GM10266 (cell line): ENCODE measurements at regions not wholly inside any gene's neighbourhood (a gene's known extent, or its start where the extent isn't known, plus 50 kb on each side); places are given as distances from the start of the nearest gene placed in this dataset.

Experiments
- DNase-seq: peaks from one replicate; pipeline ENCODE4 v3.0.0; 2012; ENCODE audit errors: extremely low spot score
- TF ChIP-seq, protein P1 (sequence below): IDR thresholded peaks from 2 replicates; pipeline ENCODE4 v1.5.1; 2012; ENCODE audit warnings: mild to moderate bottlenecking, low read depth; ENCODE audit not compliant: control insufficient read depth, insufficient read depth; ENCODE audit errors: missing control alignments

DNA sequence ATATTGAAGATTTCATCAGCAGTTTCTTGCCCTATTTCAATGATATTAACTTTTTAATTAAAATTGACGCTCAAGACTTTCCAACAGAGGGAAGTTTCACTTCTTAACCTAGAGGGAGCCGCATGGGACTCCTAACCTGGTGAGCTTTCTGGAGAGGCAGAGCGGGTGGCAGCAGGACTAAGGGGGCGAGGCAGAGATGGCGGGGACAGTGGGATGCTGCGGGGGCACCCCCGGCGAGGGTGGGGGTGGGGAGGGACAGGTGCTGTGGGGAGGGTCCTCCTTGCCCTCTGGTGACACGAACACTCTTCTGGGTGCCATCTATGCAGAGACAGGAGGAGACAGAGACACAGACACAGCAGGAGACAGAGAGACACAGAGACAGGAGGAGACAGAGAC is 104.4 kb downstream of the ADRA2C start:
- TF ChIP-seq, protein P1, sequence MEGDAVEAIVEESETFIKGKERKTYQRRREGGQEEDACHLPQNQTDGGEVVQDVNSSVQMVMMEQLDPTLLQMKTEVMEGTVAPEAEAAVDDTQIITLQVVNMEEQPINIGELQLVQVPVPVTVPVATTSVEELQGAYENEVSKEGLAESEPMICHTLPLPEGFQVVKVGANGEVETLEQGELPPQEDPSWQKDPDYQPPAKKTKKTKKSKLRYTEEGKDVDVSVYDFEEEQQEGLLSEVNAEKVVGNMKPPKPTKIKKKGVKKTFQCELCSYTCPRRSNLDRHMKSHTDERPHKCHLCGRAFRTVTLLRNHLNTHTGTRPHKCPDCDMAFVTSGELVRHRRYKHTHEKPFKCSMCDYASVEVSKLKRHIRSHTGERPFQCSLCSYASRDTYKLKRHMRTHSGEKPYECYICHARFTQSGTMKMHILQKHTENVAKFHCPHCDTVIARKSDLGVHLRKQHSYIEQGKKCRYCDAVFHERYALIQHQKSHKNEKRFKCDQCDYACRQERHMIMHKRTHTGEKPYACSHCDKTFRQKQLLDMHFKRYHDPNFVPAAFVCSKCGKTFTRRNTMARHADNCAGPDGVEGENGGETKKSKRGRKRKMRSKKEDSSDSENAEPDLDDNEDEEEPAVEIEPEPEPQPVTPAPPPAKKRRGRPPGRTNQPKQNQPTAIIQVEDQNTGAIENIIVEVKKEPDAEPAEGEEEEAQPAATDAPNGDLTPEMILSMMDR, result no peak
- DNase-seq, result no peak

DNA sequence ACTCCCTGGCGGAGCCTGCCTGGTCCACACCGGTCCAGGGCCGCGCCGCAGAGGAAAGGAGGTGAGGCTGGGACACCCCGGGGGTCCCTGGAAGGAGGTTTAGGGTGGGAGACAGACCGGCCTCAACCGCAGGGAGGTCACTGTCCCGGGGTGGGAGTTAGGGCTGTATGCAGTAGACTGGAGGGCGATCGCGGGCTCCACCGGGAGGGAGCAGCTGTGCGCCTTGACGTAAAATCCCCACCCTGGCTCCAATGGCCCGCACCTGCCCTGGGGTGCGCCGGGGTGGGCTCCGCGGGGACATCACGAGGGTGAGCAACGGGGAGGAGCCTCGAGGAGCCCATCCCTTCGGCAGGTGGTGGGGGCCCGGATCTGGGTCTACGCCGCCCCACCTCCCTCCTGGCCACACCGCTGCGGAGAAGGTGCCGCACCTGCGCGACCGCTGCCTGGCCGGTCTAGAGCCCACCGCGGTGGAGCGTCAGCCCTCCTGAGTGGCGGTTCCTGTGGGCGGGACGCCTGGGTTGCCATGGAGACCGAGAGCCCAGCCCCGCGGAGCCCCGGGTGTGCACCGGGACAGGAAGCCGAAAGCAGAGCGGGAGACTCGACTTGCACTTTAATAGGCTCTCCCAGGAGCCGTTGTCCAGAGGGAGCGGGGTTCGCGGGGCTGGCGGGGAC is 105.1 kb downstream of the ADRA2C start:
- no peak for DNase-seq
- TF ChIP-seq, protein P1, result no peak

DNA sequence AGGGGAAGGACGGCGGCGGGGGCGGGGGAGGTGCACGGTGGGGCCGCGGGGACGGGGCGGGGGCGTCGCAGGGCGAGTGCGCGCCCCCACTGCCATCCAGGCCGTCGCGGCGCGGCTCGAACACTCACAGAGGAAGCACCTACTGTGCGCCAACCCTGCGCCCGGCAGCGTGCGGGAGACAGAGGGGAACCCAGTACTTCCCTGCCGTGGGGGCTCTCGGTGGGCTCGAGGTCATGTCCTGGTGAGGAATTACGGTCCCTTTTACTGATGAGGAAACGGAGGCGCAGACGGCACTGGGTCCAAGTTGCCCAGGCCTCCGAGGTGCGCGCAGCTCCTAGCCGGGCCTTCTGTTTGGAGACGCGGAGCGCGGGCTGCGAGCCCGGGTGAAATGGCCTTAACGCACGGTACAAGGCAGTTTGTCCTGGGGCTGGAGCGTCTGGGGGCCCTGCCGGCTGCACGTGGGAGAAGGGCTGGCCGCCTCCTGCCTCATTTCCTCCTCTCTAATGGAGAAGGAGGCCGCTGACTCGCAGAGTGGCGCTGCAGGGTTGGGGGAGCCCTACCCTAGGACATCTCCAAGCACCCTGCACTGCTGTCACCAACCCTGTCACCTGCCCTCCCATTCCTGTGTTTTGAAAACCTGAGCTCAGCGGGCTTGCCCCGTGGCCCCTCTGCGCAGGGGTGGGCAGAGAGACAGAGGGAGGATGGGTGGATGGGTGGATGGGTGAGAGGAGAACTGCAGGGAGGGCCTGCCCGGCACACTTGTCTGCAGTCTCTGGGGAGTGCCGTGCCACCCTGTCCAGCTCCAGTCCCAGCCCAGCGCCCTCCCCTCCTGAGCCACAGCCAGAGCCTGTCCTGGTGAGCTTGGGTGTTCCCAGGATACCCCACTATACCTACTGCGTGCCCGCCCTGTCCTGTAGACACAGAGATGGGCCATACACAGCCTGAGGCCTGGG is 106.0 kb downstream of the ADRA2C start:
- DNase-seq, result no peak
- TF ChIP-seq, protein P1, result no peak

DNA sequence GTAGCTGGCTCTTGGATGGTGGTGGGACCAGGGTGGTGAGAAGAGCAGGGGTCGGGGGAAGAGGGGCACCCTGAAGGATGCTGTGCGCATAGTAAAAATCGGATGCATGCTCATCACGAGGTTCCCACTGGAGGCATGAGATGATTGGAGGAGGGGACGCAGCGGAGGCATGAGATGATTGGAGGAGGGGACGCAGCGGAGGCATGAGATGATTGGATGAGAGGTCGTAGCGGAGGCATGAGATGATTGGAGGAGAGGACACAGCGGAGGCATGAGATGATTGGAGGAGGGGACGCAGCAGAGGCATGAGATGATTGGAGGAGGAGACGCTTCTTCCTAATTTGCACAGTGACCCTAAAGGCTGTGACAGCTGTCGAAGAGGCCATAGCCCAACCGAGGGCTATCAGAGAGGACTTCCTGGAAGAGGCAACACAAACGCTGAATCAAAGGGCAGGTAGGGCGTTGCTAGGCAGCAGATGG is 106.7 kb downstream of the ADRA2C start:
- TF ChIP-seq, protein P1, result no peak
- no peak for DNase-seq

DNA sequence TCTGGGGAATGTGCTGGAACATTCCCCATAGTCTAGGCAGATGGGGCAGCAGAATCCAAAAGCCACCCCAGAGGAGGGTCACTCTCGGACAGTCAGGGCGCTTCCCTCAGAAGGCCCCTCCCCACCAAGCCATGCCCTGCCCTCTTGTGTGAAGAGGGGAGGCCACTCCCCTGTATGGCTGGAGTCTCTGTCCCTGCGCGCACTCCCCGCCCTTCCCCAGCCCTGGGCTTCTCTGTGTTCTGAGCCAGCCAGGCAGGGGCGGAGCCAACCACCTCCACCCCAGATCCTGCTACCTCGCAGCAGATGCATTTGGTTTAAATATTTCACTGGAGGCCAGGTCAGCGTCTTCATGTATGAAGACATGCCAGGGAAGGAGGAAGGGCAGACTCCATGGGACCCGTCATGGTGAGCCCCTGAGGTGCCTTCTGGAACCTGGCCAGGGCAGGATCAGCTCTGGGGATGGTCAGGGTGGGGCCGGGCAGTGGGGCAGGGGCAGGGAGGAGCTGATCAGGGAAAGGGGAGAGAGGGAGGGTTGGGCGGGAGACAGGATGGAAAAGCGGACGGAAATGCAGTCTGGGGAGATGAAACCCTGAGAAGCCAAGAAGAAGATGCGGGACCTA is 107.3 kb downstream of the ADRA2C start:
- DNase-seq, result no peak
- TF ChIP-seq, protein P1, result no peak

DNA sequence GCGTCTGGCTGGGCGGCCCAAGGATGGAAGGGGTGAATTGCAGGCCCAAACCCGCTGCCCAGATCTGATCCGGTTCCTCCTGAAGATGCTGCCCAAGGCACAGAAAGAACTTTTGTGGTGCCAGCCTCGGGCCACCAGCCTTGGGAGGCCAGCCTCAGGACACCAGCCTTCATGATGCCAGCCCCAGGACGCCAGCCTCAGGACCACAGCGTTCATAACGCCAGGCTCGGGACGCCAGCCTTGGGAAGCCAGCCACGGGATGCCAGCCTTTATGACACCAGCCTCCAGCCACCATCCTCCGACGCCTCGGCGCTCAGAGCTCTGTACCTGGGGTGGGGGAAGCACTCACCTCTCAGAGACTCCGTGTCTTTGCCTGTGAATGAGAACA is 107.8 kb downstream of the ADRA2C start:
- no peak for DNase-seq
- TF ChIP-seq, protein P1, result no peak
